Activated T-cell treated with anti-CD3 and anti-CD28 coated beads for 48 hours (primary cell): ENCODE measurements at regions not wholly inside any gene's neighbourhood (a gene's known extent, or its start where the extent isn't known, plus 50 kb on each side); places are given as distances from the start of the nearest gene placed in this dataset.

Source experiments
- DNase-seq: peaks from one replicate; pipeline ENCODE4 v3.0.0-alpha.2; 2020; ENCODE audit warnings: low read depth

DNA sequence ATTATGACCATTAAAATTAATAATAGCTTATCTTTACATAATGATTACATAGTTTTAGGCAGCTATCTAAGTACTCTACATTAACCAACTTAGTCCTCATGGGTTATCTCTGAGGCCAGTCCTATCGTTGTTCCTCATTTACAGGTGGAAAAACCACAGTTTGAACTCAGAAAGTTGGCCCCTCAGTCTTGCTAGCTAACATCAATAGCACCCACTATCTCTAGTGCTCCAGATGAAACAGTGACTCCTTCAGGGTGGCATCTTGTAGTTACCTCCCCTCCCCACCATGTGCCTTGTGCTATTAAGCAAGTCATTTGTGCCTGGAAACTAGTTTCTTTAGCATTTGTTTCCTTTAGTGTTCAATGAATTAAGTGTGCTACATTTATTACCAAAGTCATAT lies 1086.7 kb downstream of the EFNB2 start:
- DNase-seq = no peak

DNA sequence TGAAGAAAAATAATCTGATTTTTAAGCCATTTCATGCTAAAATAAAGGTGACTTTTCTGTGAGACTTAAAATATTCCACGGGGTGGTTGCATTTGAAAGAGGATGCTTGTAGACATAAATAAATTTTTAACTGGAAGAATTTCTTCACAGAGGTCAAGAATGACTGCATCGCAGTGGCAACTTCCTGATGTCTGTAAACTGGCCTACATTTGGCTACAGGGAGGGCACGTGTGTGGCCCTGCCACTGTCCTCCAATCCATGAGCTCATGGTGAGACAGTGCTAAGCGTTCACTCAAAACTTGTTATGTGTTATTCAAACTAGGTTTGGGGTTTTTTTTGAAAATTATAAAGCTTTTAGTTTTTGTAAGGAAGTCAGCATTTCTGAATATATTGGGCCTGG lies 1089.3 kb downstream of the EFNB2 start:
- no peak for DNase-seq

DNA sequence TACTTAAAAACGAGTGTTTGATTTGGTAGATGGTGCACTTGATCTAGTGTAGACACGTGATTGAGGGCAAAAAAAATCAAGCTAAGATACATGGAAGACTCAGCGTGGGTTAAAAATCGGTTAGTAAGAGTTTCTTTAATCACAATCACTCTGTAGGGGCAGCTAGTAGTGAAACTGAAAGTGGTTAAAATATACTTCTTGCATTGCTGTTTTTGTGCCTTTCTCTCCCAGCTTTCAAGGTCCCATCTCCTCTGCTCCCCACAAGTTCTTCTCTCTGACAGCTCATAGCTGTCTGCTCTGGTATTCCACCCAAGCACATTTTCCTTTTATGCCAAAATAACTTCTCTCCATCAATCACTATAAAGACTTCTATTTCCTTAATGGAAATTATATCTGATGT lies 1089.7 kb downstream of the EFNB2 start:
- no peak for DNase-seq

DNA sequence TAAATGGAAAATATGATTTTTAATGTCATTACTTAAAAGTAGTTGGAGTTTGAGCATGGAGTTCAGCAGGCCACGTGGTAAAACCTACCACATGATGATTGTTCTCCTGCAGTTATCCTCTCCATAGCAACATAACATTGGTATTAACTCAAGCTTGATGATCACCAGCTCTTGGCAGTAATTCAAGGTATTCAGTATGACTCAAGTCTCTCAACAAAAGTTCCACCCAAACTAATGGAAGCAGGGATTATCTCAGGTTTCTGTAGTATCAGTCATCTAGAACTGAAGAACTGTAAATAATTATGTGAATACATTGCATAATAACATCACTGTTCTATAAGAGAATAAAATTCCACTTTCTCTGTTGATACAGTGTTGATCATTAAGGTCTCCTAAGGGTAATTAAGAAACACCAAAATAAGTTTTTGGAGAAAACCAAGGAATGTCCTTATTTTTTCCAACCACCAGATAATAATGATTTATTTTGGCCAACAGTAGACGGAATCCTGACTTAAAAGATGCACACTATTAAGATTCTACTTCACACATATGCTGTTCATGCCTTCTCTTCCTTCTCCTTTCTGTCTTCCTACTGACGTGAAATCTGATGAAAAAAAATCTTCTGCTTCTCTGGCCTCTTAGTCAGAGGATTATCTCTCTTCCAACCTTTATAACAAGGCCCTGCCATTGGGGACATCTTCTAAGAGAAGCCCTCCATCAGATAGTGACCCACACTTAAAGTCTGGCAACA lies 1092.3 kb downstream of the EFNB2 start:
- DNase-seq = no peak

DNA sequence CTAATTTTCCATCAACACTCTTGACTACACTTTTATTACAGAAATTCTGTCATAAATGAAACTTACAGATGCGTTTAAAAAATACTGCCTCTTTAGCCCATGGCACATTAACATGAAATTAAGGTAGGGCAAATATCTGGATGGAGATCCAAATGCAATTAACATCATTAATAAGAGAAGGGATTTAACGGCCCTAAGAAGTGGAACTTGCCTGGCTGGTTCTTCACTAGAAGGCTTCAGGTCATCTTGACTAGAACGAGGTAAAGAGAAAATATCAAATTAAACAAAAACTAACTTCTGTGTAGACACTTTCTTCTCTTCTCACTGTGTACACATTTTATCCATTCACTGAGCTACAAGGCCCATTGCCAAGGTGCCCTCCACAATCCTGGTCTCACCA lies 1093.4 kb downstream of the EFNB2 start:
- DNase-seq = no peak

DNA sequence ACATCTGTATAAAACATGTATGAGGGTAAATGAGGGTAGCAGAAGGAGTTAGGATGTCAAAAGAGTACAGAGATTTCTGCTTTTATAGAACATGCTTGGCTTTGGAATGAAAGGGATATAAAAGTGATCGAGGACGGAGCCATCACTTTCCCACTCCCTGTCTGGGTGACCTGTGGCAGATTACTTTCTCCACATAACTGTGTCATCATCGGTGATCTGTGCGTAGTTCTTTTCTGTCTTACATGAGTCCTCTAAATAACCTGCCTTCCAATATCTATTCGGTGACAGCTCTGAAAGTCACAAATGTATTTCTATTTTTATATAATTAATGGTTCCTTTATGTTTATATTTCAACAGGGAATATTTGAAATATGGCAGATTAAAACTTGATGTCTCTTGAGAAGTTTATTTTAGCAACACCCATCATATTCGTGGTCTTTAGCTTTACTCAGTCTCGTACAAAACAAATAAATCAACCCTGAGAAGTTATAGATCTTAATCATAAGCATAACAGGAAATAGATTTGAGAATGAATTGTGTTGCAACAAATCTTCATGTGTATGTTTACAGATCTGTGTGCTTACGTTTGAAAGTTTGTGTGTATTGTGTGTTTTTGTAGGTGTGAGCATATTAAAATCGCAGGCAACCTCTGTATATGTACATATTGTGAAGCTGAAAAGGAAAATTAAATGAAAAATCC lies 1094.3 kb downstream of the EFNB2 start:
- DNase-seq = no peak

DNA sequence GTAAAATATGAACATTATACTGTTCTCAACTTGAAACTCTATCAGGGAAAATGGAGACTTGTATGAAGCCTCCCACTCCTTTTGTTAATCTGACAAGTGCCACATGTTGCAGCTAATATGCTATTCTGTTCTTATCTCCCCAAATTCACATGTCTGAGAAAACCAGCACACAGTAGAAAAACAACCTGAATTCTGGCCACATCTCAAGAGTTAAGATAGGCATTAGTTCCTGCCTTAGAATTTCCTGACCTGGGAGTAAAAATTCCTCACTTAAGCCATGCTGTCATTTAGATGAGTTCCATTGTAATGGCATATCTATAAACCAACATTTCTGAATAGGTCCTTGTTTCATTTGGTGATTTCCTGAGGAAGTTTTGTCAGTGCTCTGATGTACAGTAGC lies 1098.5 kb downstream of the EFNB2 start:
- DNase-seq = no peak

DNA sequence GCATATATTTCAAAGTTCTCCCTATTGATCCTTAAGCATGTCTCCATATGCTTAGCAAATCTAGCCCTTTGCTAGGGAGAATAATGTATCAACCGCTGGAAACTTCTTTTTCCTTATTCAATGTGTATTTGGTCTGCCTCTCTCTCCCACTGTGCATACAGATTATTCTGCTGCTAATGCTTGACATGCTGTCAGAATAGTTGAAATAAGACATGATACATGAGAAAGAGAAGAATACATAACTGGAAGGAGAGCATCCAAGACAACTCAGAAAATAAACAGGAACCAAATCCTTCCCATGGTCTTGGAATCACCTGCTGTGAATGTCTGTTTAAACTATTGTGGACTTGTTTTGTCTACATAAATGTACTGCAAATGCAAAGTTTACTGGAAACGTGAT lies 1103.0 kb downstream of the EFNB2 start:
- DNase-seq = no peak

DNA sequence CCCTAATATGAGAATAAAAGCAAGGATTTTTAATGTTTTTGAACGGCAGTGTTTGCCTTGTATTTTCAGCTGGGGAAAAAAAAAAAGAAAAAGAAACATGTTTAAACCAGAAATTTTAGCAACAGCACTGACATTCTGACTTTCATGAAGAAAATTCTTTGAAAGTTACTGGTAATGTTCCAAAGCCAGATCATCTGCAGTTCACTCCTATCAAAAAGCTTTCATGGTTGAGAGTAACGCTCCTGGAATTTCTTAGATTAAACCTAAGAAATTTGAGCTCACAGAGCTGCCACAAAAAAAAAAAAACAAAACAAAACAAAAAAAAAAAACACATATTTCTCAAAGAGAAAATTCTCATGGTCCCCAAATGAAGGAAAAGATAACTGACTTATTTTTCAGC lies 1106.7 kb downstream of the EFNB2 start:
- DNase-seq = no peak

DNA sequence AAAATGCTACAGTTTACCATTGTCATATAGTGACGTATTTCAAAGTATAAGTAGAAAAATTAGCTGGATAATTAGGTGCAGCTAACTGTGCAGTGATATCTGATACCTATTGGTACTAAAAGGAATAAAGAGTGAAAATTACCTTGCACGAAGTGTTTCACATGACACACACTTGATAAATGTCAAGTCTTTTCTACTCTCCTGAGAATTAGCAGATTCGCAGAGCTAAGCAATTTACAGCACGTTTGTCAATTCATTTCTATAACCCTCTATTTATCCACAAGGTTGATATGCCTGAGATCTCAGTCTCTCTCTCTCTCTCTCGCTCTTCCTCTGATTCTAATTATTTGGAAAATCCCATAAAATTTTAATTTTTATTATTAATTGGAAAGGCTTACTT lies 1109.0 kb downstream of the EFNB2 start:
- no peak for DNase-seq

DNA sequence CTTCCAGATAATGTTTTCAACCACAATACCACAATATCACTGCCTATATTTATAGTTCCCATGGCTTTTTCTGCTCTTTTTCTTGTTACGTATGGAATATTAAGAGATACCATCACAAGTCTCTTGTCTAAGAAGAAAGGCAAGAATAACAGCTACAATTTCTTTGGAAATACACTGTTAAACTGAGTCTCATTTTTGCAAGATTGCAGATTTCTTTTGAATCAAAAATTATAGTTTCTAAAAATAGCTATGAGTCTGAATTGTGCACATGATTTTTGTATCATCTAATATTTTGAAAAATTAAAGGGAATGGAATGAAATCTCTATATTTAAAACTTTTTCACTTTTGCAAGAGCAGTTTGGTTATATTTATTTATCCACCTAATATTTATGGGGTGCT lies 1120.8 kb downstream of the EFNB2 start:
- DNase-seq = no peak

DNA sequence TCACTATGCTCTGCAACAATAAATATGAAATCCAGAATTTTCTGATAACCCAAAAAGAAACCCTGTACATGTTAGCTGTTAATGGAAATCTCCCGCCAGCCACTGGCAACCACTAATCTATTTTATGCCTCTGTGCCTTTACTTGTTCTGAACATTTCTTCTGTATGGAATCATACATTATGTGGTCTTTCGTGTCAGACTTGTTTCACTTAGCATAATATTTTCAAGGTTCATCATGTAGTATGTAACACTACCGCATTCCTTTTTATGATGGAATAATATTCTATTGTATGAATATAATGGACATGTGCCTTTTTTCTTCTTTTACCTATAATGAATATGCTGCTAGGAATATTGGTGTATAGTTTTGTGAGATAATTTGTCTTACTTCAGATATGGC lies 1123.3 kb downstream of the EFNB2 start:
- DNase-seq = no peak

DNA sequence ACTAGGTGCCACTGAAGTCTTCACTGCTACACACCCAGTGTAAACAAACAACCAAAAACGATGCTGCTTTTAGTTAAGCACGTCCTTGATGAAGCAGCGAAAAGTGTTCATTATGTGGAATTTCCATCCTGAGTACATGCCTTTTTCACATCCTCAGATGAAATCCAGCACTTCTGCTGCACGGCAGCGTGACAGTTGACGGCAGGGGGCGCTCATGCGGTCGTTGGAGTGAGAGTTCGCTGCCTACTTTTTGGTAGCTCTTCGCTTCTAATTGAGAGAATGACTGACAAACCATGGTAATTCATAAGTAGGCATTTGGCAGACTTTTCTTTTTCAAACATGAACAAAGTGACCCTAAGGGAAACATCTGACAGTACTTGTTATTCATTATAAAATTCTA lies 1124.9 kb downstream of the EFNB2 start:
- peak; percentile 6 for DNase-seq

DNA sequence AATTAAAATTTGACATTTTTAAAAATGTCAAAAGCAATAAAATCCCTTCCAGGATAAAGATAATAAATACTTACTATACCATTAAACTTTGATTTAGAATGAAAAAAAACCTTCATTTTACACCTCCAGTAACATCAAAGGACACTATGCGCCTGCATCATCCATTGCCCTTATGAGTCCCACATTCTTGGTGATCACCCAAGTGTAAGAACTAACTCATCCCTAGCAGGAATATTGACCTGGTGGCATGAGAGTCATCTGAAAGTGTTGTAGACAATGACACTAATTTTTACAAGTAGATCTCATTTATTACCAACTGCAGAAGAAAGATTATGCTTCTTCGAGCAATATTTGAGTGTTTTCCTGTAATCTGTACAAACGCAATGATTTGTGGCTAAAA lies 1128.9 kb downstream of the EFNB2 start:
- DNase-seq = no peak

DNA sequence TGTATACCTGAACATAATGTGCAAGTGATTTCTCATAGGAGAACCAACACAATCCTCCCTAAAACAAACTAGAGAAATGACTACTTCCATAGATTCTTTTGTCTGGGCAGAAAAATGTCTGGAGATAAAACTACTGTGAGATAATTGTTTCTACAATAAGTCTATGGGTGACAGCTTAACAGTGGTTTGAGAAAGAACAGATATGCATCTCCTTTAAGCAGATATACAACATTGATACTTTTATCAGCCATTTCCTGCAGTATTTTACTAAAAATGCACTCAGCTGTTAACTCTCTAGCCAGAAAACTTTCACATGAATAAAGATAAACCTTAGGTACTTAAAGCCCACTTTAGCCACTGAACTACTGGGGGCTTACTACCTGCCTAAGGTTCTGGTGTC lies 1132.4 kb downstream of the EFNB2 start:
- no peak for DNase-seq

DNA sequence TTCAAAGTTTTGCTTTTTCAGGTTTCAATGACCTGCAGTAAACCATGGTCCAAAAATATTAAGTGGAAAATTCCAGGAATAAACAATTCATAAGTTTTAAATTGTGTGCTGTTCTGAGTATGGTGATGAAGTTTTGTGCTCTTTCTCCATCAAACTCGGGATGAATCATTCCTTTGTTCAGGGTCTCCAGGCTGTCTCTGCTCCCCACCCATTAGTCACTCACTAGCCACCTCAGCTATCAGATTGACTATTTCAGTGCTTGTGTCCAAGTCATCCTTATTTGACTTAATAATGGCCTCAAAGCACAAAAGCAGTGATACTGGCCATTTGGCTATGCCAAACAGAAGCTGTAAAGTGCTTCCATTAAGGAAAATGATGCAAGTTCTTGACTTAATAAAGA lies 1140.4 kb downstream of the EFNB2 start:
- no peak for DNase-seq

DNA sequence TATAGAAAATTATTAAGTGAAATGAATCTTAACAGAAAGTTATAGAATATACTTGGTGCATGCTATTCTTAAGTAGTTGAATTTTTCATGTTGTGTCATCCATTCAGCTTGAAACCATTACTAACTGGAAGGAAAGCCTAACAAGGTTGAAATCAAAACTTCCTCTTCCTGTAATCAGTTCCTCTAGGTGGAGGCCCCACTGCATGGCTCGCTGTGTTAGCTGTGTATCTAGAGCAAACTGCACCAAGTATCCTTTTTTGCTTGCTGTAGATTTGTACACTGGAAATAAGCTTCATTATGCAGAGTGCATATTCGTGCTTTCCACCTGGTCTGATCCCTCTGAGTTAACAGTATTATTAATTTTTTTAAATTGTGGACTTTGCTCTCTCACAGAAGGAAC lies 1146.1 kb downstream of the EFNB2 start:
- no peak for DNase-seq

DNA sequence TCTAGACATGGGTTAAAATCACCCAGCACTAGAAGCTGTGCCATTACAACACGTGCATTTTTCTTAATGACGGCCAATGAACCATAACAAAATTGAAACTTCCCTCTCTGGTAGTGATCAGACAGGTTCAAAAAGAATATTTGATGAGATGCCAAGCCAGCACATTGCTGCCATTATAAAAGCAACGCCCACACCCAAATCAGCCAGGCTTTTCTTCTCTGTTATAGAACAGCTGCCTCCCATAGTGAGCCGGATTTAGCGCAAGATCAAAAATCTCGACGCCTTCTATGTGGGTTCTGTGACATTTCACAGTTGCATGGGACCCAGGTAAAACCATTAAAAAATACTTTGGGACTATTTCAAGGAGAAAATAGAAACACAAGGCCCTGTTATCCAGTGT lies 1158.0 kb downstream of the EFNB2 start:
- no peak for DNase-seq

DNA sequence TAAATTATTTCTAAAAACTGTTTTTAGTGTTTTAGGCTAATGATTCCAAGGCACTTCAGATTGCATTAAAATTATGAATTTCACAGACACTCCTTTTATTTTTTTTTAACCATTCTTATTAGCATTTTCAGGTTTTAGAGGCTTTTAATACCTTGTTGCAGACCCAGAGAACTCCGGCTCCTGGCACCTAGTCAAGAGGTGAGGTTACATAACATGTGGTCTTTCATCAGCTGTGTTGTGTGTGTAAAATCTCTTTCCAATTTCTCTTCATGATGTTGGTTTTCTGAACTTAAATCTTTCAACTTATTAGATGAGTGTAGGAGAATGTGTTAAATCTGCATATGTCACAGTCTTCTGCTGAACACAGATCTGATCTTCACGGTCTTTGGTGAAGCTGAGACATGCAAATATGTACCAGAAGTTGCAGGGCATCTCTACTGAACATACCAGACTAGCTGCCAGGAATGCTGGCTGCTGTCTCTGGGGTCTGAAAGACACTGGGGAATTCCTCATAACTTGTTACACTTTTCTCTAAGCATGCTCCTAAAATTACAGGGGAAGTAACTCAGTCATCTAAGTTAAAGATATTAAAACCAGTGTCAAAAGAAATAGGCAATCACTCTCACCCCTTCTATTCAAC lies 1165.3 kb downstream of the EFNB2 start:
- no peak for DNase-seq

DNA sequence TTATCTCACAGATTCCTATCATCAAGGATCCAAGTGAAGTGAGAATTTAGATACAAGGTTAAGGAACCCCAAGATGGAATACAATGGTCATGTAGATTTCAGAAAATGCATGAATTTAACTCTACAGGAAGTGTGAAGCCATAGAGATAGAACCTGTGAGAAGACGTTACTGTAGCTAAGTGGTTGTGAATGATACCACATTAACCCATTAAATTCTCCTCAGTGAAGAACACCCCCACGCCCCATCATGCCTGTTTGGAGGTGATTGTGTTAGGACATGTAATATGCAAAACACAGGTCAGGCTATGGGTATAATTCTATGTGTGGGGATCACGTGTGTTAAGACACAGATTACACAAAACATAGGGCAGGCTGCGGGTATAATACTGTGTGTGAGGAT lies 1166.7 kb downstream of the EFNB2 start:
- DNase-seq = no peak

DNA sequence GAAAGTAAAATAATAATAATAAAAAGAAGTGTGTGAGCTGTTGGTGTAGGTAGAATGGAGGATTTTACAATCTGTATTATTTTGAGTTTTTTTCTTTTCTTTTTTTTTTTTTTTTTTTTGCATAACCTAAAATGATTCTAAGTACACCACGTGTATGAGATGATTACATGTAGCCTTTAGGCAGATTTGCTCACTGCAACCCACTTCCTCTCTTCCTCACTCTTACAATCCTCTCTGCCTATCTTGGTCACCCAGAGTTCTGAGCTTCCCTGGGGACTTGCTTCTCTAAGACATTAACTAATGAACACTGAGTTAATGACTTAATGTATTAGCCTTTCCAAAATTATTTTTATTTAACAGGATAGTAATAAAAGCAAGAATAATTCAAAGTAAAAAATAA lies 1169.6 kb downstream of the EFNB2 start:
- no peak for DNase-seq

DNA sequence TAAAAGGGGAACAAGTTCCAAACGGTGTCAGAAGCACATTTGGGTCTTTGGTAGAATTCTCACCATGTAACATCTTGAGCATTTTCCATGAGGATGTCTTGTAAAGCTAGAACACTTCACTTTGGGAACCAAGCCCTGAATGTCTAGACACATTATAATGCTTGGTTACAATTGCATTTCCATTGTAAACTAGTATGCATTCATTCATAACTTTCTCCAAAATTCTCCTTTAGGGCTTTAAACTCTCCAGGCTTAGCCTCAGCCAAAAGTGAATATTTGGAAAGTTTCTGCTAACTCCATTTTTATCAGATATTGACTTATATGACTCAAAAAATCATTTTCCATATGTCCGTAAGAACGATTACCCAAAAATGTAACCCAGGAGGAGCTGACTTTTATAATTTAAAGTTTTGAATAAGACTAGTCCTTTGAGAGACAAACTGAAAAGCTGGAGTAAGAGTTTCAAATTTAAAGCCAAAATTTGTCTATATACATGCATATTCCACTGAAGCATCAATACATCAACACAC lies 1170.4 kb downstream of the EFNB2 start:
- no peak for DNase-seq

DNA sequence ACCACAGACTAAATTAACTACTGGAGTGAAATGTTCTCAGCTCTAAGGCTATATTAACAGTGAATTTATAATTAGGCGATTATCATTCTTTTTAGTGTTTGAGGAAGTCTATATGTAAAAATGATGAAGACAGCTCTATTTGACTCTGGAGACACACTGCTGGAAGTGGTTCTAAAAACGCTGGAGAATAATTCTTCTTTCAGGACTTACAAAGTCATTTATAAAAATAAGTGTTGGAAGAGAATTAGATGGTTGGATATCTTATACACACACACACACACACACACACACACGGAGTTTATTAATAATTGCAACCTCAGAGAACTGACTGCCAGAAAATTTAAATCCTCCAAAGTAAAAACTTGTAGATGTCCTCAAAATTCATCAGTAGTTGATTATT lies 1171.3 kb downstream of the EFNB2 start:
- DNase-seq = no peak
